Mucosa of descending colon (tissue), 3 donors: ENCODE measurements at regions not wholly inside any gene's neighbourhood (a gene's known extent, or its start where the extent isn't known, plus 50 kb on each side); places are given as distances from the start of the nearest gene placed in this dataset.

ENCODE experiments used
- ATAC-seq: fragments of 200-7000 bp; cut with Tn5 transposase; one replicate; pipeline ENCODE4 v1.9.1; 2020; ENCODE audit warnings: mild to moderate bottlenecking, moderate library complexity
- DNase-seq, 3 donors: peaks; one replicate each; pipeline ENCODE4 v3.0.0-alpha.2; 2020
- H3K36me3 ChIP-seq: fragments of 200-600 bp; one replicate; pipeline ENCODE4 v1.8.0; 2021; ENCODE audit warnings: low read depth, mild to moderate bottlenecking
- H3K4me1 ChIP-seq: fragments of 200-600 bp; one replicate; pipeline ENCODE4 v1.8.0; 2021; ENCODE audit warnings: low read depth, mild to moderate bottlenecking
- H3K4me3 ChIP-seq: fragments of 200-600 bp; one replicate; pipeline ENCODE4 v1.8.0; 2021; ENCODE audit warnings: mild to moderate bottlenecking
- H3K9me3 ChIP-seq: fragments of 200-600 bp; one replicate; pipeline ENCODE4 v1.8.0; 2021; ENCODE audit warnings: mild to moderate bottlenecking
- intact Hi-C, 2 donors: fragments of 100-400 bp; cut with DNase I in 1 of 2; cut with micrococcal nuclease in 1 of 2; formaldehyde crosslinking; loops; one replicate each; pipeline versions ENCODE4 v1.11.0 to v1.11.1; 2022; cut with DNase I, micrococcal nuclease
- TF ChIP-seq, protein P1 (sequence below): fragments of 200-600 bp; IDR thresholded peaks from one replicate; pipeline ENCODE4 v1.8.0; 2022; ENCODE audit warnings: antibody characterized with exemption, mild to moderate bottlenecking
- donor health status: DM: no; HTN: no; CAD: no; lungs with moderate emphysema.
- donor health status: DM: no; HTN: no; CAD: no.
- donor health status: DM: no; HTN: yes; CAD: no.

DNA sequence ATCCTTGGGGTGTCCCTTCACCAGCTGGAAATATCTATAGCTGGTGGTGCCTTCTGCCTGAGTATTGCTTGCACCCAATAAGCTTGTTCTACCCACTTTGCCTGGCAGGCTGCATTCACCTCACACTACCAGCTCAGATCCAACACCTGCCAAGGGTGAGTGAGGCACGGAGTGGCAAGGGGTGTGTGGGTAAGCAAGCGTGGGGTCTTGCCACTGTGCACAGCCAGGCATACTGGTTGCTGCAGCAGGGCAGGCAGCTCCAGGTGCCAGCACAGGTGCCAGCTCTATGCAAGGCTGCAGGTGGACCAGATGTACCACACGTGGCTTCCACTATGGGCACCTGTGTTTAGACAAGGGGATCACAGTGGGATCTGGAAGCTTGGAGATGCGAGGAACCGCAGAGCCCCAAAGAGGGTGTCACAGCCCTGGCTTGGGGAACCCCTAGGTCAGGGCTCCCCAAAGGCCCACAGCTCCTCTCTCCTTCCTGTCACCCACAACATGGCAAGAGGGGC, 167.7 kb upstream of the MRPS30 start:
- TF ChIP-seq, protein P1, sequence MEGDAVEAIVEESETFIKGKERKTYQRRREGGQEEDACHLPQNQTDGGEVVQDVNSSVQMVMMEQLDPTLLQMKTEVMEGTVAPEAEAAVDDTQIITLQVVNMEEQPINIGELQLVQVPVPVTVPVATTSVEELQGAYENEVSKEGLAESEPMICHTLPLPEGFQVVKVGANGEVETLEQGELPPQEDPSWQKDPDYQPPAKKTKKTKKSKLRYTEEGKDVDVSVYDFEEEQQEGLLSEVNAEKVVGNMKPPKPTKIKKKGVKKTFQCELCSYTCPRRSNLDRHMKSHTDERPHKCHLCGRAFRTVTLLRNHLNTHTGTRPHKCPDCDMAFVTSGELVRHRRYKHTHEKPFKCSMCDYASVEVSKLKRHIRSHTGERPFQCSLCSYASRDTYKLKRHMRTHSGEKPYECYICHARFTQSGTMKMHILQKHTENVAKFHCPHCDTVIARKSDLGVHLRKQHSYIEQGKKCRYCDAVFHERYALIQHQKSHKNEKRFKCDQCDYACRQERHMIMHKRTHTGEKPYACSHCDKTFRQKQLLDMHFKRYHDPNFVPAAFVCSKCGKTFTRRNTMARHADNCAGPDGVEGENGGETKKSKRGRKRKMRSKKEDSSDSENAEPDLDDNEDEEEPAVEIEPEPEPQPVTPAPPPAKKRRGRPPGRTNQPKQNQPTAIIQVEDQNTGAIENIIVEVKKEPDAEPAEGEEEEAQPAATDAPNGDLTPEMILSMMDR: no peak
- Histone ChIP-seq H3K36me3 (no peaks in the 10 kb centered on the region), H3K9me3 (peaks cover 34% of the 10 kb centered on the region), H3K4me3 (no peak overlapping the region), H3K4me1 (no peaks in the 10 kb centered on the region)
- intact Hi-C loops: no loop called here
- DNase-seq (no peak), ATAC-seq (no peak)

DNA sequence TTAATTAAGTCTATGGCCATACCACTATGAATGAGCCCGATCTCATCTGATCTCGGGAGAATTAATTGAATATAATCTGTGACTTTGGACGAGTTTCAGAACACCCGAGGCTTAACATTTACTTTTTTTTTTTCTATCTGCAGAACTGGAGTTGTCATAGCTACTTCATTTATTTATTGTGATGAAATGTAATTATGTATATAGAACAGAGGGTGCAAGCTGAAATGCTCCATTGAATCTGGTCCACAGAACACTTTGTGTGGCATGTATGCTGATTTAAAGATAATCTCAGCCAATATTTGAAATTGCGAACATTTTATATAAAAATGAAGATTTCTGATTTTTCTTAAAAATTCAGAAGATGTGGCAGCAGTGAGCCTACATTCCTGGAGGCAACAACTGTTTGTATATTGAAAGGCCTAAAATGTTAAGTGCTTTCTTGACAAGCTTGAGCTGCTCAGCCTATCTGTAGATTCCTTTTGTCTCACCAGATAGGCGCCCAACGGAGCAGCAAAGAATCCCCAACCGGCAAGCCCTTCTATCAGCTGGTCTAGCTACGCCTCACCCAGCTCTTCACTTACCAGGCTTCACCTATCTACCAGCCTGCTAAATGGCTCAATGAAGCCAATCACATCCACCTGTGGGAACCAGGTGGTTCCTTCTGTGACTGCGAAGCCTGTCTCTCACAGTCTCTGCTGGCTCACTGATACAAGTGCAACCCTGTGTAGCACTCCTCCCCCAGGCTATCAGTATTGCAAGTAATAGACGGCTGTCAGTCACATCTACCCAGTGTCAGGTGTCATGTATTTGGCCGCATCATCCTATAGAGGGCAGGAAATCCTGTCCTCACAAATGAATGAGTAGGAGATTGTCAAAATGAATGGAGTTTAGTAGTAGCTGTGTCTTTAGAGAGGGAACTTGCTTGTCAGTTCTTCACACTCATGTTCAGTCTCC, 170.6 kb upstream of the MRPS30 start:
- intact Hi-C loops: no loop called here
- DNase-seq (no peak), ATAC-seq (no peak)
- no peak overlapping the region for H3K4me3 ChIP-seq
- H3K4me1 ChIP-seq: no peaks in the 10 kb centered on the region
- H3K9me3 ChIP-seq: peaks cover 37% of the 10 kb centered on the region
- H3K36me3 ChIP-seq: no peaks in the 10 kb centered on the region
- TF ChIP-seq, protein P1: no peak

DNA sequence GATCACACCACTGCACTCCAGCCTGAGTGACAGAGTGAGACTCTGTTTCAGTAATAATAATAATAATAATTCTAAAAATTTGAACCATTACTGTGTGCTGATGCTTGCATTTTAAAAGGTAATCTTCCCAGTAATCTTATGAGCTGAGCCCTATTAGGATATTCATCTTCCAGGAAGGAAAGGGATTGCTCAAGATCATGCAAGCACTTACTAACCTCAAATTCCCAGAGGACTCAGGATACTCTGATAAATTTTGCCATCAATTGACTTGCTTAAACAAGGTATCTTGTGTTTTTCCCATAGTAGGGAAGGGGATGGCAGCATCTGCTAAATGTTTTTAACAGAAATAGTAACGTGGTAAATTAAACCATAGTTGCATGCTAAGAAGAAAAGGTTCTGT, 176.4 kb upstream of the MRPS30 start:
- Histone ChIP-seq H3K36me3 (no peaks in the 10 kb centered on the region), H3K9me3 (peaks cover 31% of the 10 kb centered on the region), H3K4me1 (no peaks in the 10 kb centered on the region), H3K4me3 (no peak overlapping the region)
- no peak for ATAC-seq
- TF ChIP-seq, protein P1: no peak
- DNase-seq: no peak
- intact Hi-C loops: no loop called here

DNA sequence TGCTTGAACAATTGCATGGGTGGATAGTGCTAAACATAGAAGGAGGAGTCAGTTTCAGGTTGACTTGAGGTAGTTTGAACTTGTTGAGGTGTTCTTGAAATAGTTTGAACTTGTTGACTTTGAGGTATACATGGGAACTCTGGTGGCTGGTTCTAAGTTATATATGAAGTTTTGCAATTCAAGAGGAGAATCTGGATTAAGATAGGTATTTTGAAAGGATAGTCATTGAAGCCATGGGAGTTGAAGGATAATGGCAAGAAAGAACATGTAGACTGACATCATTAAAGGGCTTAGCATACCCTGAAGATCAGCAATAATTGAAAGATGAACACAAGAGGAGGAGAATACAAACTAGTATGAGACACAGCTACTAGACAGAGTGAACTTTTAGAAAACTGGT, 181.9 kb upstream of the MRPS30 start:
- Histone ChIP-seq H3K4me1 (no peaks in the 10 kb centered on the region), H3K4me3 (no peak overlapping the region), H3K9me3 (peaks cover 16% of the 10 kb centered on the region), H3K36me3 (no peaks in the 10 kb centered on the region)
- ATAC-seq (no peak), DNase-seq (no peak)
- TF ChIP-seq, protein P1: no peak
- intact Hi-C loops: no loop called here

DNA sequence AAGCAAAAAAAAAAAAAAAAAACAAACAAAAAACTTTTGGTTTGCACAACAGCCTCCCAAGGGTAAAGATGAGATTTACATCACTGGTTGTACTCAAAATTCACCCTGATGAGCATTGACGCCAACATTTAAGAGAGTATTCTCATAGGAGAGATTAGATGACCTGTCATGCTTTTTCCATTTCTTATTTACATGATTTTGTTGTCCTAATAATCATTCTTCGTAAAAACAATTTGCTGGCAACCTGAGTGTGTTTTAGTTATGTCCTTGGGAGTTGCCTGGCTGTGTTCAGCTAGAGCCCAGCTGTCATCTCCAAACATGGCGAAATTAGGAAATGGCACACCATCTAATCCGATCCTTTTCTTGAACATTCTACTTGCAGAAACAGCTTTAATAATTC, 186.4 kb upstream of the MRPS30 start:
- TF ChIP-seq, protein P1: no peak
- intact Hi-C loops: no loop called here
- DNase-seq (no peak), ATAC-seq (no peak)
- no peaks in the 10 kb centered on the region for H3K4me1 ChIP-seq
- H3K9me3 ChIP-seq: peaks cover 10% of the 10 kb centered on the region
- H3K36me3 ChIP-seq: no peaks in the 10 kb centered on the region
- no peak overlapping the region for H3K4me3 ChIP-seq
